Glutamatergic neuron (in vitro differentiated cells): ENCODE measurements at regions not wholly inside any gene's neighbourhood (a gene's known extent, or its start where the extent isn't known, plus 50 kb on each side); places are given as distances from the start of the nearest gene placed in this dataset.

ENCODE experiments used
- DNase-seq: peaks from one replicate; pipeline ENCODE4 v3.0.0; 2022
- H3K27ac Mint-ChIP-seq: one replicate; pipeline ENCODE4 v1.8.0; 2020; ENCODE audit warnings: mild to moderate bottlenecking, mixed read lengths, inconsistent platforms; ENCODE audit not compliant: unreplicated experiment
- H3K27me3 Mint-ChIP-seq: one replicate; pipeline ENCODE4 v1.8.0; 2020; ENCODE audit warnings: mild to moderate bottlenecking, moderate library complexity, mixed read lengths, inconsistent platforms; ENCODE audit not compliant: unreplicated experiment
- H3K36me3 Mint-ChIP-seq: one replicate; pipeline ENCODE4 v1.8.0; 2020; ENCODE audit warnings: mild to moderate bottlenecking, mixed read lengths, inconsistent platforms; ENCODE audit not compliant: unreplicated experiment
- H3K4me1 Mint-ChIP-seq: one replicate; pipeline ENCODE4 v1.8.0; 2020; ENCODE audit warnings: mild to moderate bottlenecking, low read depth, mixed read lengths, inconsistent platforms; ENCODE audit not compliant: unreplicated experiment
- H3K4me3 Mint-ChIP-seq: one replicate; pipeline ENCODE4 v1.8.0; 2020; ENCODE audit warnings: mild to moderate bottlenecking, mixed read lengths, inconsistent platforms; ENCODE audit not compliant: unreplicated experiment
- H3K9me3 Mint-ChIP-seq: one replicate; pipeline ENCODE4 v1.8.0; 2020; ENCODE audit warnings: mild to moderate bottlenecking, moderate library complexity, mixed read lengths, inconsistent platforms; ENCODE audit not compliant: unreplicated experiment
- TF ChIP-seq, protein P1 (sequence below): fragments of 200-600 bp; sonication (generic); IDR thresholded peaks from one replicate; pipeline ENCODE4 v1.5.0; 2021; ENCODE audit not compliant: partially characterized antibody, unreplicated experiment

- no peaks in the 10 kb centered on the region for H3K4me1 Mint-ChIP-seq
- no peaks in the 10 kb centered on the region for H3K9me3 Mint-ChIP-seq
- H3K4me3 Mint-ChIP-seq, result no peak overlapping the region
- H3K27me3 Mint-ChIP-seq, result no peaks in the 10 kb centered on the region
- H3K27ac Mint-ChIP-seq, result no peak overlapping the region
- TF ChIP-seq, protein P1, sequence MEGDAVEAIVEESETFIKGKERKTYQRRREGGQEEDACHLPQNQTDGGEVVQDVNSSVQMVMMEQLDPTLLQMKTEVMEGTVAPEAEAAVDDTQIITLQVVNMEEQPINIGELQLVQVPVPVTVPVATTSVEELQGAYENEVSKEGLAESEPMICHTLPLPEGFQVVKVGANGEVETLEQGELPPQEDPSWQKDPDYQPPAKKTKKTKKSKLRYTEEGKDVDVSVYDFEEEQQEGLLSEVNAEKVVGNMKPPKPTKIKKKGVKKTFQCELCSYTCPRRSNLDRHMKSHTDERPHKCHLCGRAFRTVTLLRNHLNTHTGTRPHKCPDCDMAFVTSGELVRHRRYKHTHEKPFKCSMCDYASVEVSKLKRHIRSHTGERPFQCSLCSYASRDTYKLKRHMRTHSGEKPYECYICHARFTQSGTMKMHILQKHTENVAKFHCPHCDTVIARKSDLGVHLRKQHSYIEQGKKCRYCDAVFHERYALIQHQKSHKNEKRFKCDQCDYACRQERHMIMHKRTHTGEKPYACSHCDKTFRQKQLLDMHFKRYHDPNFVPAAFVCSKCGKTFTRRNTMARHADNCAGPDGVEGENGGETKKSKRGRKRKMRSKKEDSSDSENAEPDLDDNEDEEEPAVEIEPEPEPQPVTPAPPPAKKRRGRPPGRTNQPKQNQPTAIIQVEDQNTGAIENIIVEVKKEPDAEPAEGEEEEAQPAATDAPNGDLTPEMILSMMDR, result no peak
- no peaks in the 10 kb centered on the region for H3K36me3 Mint-ChIP-seq
- DNase-seq, result no peak
Observed at GRCh38 chr5:143749581-143750205, 62.3 kb upstream of the HMHB1 start.

- no peak overlapping the region for H3K27ac Mint-ChIP-seq
- no peak for DNase-seq
- H3K27me3 Mint-ChIP-seq, result no peaks in the 10 kb centered on the region
- no peak overlapping the region for H3K4me3 Mint-ChIP-seq
- no peaks in the 10 kb centered on the region for H3K4me1 Mint-ChIP-seq
- no peaks in the 10 kb centered on the region for H3K36me3 Mint-ChIP-seq
- no peaks in the 10 kb centered on the region for H3K9me3 Mint-ChIP-seq
- TF ChIP-seq, protein P1, result no peak
Observed at GRCh38 chr5:143748516-143748915, 63.4 kb upstream of the HMHB1 start.

DNA sequence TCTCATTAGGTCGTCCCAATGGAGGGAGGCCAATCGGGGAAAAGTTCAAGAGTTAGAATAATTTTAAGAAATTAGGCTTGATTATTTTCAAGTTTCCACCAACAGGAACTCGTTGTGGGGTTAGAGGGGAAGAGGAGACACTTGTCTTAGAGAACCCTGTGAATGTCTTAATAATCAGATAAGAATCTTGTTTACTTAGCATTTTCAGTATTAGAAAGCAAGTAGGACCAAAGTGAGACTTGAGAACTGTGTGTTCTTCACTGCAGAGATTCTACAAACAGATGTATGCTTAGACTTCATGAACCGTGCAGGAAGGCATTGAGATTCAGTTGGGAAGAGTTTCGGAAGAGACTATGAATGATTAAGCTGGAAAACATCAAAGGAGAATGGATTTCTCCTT is 69.0 kb upstream of the HMHB1 start:
- Mint-ChIP-seq H3K27me3 (no peaks in the 10 kb centered on the region), H3K4me1 (peaks cover 3% of the 10 kb centered on the region), H3K9me3 (peaks cover 1% of the 10 kb centered on the region), H3K4me3 (no peak overlapping the region), H3K36me3 (no peaks in the 10 kb centered on the region), H3K27ac (no peak overlapping the region)
- DNase-seq, result no peak
- TF ChIP-seq, protein P1, result no peak

DNA sequence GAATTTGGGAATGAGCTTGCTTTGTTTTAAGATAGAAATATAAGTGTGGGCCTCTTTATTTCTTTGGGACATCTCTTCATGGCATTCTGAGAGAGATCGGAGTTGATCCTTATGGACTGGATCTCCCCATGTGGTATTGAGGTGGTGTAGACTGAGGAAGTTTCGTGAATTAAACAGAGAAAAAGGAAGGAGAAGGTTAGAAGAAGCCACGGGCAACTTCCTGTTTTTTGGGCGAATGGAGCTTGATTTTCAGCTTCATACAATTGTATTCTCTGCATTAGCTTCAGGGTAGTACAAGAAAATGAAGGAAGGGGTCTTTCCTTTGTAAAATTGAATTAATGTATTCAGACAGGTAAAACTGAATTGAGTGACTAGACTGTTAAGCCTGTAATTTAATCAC is 70.5 kb upstream of the HMHB1 start:
- Mint-ChIP-seq H3K27me3 (no peaks in the 10 kb centered on the region), H3K4me1 (peaks cover 11% of the 10 kb centered on the region), H3K36me3 (no peaks in the 10 kb centered on the region), H3K27ac (no peak overlapping the region), H3K9me3 (peaks cover 1% of the 10 kb centered on the region), H3K4me3 (no peak overlapping the region)
- TF ChIP-seq, protein P1, result no peak
- DNase-seq, result no peak

- DNase-seq, result no peak
- Mint-ChIP-seq H3K36me3 (no peaks in the 10 kb centered on the region), H3K27me3 (no peaks in the 10 kb centered on the region), H3K27ac (no peak overlapping the region), H3K4me1 (peaks cover 11% of the 10 kb centered on the region), H3K4me3 (no peak overlapping the region), H3K9me3 (peaks cover 1% of the 10 kb centered on the region)
- TF ChIP-seq, protein P1, result no peak
Observed at GRCh38 chr5:143740956-143741355, 71.0 kb upstream of the HMHB1 start.
